Central memory CD4-positive, alpha-beta T cell (primary cell): ENCODE measurements at regions not wholly inside any gene's neighbourhood (a gene's known extent, or its start where the extent isn't known, plus 50 kb on each side); places are given as distances from the start of the nearest gene placed in this dataset.
"Not testable (repeated sequence)": the region's sequence is repeated elsewhere in the genome, so short reads cannot be mapped to it uniquely, and the experiment has no call there.

Experiments used
- DNase-seq: peaks from one replicate; pipeline ENCODE4 v3.0.0; 2022

DNA sequence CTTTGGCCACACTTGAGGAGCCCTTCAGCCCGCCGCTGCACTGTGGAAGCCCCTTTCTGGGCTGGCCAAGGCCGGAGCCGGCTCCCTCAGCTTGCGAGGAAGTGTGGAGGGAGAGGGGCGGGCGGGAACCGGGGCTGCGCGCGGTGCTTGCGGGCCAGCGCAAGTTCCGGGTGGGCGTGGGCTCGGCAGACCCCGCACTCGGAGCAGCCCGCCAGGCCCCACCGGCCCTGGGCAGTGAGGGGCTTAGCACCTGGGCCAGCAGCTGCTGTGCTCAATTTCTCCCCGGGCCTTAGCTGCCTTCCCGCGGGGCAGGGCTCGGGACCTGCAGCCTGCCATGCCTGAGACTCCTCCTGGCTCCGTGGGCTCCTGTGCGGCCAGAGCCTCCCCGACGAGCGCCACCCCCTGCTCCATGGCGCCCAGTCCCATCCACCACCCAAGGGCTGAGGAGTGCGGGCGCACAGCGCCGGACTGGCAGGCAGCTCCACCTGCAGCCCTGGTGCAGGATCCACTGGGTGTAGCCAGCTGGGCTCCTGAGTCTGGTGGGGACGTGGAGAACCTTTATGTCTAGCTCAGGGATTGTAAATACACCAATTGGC, 129.2 kb downstream of the MRPL14 start:
- not testable (repeated sequence) for DNase-seq

DNA sequence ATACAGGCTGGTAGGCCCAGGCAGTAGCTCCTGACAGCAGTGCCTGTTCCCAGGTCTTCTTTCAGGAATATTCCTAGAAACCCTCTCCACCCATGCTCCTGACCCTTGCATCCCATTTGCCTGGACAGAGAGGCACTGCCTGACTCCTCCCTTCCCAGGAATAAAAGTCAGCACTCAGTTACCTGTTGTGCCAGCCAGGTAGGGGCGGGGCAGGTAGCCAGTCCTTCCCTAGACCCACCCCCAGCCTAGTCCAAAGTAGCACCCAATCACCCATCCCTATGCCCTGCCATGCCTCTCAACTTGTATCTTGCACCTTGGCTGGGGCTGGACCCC, 129.9 kb downstream of the MRPL14 start:
- no peak for DNase-seq

DNA sequence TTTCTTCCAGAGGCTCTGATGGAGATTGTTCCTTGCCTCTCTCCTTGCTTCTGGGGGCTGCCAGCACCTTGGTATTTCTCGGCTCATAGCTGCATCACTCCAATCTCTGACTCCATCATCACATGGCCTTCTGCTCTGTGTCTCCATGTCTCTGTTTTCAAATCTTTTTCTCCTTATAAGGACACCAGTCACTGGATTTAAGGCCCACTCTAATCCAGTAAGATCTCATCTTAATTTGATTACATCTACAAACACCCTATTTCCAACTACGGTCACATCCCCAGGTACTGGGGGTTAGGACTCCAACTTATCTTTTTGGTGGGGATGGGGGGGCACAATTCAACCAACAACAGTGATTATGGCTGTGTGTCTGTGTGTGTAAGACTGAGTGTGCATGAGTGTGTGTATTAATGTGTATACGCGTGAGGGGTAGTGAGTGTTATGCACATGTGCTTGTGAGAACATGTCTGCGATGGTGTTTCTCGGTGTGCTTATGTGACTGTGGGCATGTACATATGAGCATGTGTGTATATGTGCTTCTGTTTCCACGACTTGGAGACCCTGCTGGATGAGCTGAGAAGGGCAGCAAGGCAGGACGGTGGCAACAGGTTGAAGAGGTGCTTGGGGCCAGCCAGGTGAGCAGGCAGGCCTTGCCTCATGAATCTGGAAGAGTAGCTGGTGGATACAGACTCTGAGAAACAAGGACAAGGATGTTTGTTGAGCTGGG, 130.5 kb downstream of the MRPL14 start:
- DNase-seq = no peak

DNA sequence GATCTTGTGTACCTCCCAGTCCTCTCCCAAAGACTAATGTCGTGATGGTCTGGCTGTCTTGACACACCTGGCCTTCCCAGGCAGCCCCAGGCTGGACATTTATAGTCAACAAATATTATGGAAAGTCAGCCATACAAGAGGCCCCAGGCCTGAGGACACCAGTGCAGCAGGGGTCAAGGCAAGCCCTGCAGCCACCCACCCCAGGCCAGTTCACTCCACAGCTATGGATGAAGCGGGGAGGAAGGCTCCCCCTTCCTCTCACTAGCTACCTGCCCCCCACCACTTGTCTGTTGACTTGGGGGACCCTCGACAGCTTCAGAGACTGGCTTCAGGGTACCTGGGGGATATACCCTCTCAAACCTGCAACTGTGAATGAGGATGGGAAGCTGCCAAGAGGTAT, 132.1 kb downstream of the MRPL14 start:
- no peak for DNase-seq

DNA sequence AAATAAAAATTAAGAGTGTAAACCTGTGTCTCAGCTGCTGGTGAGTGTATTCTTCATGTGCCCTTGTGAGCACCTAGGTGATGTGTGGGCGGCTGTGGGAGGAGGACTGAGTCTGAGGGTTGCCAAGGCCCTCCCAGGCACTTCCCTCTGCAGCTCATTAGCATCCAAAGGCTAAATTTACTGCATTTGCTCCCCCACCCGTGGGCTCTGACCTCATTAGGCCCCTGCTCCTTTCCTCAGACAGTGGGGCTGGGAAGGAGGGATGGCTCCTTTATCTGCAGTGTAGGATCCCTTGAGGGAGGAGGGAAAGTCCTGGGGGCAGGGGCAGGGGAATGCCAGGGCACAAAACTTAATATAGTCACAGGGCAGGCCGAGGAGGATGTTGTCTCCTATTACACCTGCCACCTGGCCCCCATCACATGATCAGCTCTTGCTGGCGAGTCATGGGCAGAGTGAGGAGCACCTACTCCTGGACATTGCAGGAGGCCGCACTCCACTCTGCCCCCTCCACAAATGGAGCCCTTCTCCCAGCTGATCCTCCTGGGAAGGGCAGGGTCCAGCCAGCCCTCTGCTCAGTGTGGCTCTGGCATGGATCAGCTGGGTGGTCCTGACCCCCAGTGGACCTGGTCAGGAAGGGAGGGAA, 133.2 kb downstream of the MRPL14 start:
- DNase-seq = no peak

DNA sequence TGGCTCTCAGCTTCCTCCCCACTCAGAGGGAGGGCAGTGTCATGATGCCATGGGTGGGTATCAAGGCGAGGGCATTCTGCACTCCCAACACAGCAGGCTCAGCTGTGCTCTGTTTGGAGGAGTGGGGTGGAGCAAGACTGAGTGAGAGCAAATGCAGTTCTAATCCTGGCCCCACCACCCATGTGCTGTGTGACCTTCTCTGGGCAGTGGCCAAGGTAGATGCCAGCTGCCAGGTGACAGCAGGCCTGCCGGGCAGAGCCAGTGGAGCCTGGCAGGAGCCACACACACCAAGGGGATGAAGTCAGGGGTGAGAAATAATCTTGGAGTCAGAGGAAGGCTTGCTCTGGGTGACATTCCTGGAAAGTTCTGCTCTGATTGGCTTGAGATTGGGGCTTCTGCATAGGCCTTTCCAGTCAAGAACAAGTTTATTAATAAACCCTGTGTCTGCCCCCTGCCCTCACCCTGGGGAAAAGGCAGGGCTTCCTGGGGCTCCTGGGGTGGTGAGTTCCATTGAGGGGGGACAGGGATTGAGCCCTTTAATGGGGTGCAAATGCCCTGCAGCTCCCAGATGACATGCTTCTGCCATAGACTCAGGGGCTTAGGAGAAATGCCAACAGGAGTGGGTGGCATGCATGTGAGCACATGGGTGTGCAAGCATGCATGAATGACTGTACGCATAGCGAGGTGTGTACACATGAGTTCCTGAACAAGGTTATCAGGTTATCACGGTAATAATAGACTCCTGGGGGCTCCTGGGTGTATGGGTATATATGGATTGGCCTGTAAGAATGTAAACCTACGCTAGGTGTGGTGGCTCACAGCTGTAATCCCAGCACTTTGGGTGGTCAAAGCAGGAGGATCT, 134.2 kb downstream of the MRPL14 start:
- DNase-seq = no peak

DNA sequence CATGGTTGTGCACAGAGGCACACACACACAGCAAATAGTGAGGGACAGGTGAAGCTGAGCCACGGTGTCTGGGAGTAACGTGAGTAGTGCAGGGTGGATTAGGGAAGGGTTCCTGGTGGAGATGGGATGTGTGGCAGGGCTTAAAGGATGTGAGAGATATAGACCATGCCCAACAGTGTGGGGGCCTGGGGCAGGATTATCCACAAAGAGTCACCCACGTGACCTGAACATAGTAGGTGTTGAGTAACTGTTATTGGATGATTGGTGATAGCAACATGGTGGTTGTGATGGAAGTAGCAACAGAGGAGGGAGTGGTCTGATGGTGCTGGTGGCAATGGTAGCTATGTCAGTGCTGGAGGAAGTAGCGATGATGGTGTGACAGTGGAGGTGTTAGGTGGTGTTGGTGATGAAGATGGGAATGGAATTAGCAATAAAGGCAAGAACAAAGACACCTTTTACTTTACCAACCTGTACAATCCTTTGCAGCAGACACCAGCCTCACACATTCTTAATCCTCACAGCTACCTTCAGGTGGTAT, 135.1 kb downstream of the MRPL14 start:
- DNase-seq = no peak

DNA sequence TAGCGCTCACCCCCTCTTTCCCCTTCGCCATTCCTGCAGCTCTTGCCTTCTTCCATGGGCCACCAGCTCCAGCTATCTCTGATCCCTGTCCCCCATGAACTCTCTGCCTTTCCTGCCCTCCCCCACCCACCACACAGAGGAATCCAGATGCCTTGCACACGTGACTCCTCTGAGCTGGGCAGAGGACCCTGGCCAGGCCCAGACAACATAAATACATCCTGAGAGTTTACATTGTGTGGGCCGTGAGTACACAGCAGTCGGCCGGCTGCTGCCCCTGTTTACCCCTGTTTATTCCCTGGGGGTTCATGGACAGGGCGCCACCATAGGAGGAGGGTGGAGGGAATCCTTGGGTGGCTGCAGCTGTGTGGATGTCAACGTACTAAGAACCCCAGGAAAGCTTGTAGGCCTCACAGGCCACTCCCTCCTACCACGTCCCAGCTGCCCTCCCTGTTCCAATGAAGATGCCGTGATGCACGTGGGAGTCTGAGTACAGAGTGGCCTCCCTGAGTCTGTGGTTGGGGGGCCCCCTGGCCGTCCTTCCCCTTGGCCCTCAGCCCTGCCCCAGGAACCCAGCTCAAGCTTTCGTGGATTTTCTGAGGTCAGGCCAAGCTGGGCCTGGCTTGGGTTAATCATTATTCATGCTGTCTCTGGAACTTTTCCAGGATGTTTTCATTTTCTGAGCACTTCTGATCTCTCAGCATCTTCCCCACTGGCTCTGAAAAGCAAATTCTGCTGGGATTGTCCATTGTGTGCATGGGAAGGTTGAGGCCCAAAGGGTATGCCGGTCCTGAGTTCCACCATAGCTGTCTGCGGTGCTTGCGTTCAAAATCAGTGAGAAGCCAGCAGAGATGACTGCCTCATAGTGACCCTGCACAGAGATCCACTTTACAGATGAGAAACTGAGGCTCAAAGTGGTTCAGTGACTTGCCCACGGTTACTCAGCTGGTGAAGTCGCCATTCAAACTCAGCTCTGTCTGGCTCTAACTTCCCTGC, 136.3 kb downstream of the MRPL14 start:
- DNase-seq = no peak

DNA sequence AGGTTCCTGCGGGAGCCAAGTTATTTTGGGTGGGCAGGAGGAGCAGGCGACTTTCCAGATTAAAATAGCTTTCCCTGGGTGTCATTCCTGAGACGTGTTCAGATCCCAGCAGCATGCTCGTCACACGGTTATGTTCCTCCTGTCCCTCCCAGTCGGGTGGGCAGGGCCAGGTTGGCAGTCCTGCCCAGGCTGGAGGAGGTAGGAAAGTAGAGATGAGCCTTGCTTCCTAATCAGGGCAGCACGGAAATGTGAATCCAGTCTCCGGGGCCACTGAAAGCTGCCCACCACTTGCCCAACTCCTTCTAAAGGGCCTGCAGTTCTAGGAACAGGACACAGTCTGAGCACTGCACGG, 137.0 kb downstream of the MRPL14 start:
- DNase-seq = no peak

DNA sequence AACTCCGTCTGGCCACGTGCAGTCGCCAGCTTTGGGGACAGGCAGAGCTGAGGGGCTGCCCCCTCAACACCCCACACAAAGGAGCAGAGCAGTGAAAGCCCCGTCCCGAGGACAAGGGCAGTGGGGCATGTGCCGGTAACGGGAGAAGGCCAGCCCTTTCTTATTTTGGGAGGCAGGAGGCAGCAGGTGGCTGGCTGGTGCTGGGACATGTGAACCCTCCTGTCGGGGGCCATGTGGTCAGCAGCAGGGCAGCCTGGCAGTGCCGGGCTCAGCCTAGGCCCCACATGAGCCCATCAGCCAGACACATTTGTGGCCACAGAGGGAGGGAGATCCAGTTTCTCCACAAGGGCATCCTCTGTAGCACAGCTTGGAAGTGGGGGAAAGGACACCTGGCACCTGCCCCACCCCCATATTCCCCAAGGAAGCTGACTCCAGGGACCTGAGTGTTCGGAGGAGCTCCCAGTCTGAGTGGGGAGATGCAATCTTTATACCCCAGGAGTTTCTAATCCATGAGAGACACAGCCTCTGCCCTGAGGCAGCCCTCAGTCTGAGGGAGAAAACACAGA, 137.6 kb downstream of the MRPL14 start:
- no peak for DNase-seq

DNA sequence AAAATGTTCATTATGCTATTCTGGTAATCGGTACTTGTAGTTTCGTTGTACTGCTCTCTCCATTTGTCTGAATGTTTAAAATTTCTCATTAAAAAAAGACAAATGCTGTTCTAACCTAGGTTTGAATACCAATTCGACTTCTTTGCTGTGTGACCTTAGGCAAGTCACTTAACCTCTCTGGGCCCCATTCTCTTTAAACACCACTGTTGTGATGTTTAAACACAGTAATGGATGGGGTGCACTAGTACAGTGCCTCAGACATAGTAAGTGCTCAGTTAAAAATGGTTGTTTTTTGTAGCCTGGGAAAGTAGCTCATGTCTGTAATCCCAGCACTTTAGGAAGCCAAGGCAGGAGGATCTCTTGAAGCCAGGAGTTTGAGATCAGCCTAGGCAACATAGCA, 138.5 kb downstream of the MRPL14 start:
- no peak for DNase-seq

DNA sequence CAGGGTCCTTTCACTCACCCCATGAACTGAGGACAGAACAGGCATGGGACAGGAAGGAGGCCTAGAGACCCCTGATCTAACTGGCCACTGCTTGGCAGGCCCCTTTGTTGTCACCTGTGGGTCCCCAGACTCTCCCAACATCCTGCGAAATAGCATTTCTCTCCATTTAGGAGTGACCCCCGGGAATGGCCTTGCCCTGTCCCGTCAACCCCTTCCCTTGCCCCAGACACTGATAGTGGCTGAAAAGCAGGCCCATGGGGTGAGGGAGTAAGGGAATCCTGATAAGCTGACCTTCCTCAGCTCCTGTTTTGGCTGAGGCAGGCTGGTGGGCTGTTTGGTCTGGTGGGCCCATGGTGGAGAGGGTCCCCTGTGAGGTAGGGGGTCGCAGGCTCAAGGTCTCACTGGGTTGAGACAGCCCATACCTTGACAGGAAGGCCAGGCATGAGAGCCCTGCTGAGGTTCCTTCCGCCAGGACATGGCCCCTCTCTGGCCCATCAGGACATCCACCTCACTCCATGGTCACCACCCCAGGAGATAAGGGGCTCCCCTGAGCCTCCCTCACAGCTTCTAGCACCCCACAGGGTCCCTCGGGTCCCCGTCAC, 139.3 kb downstream of the MRPL14 start:
- no peak for DNase-seq

DNA sequence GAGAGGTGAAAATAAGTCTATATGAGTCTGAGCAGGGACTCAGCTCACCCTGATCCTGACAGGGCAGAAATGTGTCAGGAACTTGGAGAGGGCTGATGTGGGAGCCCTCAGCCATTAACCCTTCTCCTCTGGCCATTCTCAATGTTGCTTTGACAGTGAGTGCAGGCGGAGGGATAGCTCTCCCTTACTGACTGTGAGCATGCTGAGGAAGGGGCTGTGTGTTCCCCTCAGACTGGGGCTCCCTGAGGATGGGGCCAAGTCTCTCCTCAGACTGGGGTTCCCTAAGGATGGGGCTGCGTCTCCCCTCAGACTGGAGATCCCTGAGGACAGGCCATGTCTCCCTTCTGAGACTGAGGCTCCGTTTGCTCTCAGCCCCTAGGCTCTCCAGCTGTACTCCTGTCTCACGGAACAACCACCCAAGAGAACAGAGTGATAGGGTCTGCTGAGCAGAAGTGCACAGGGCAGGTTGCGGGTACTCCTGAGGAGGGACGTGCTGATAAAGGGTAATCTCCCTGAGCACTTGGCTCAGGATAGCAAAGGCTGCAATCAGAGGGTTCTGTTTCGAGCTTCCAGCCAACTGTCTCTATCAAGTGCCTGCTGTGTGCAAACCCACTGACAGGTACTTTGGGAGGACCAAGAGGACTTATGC, 141.0 kb downstream of the MRPL14 start:
- DNase-seq = no peak

DNA sequence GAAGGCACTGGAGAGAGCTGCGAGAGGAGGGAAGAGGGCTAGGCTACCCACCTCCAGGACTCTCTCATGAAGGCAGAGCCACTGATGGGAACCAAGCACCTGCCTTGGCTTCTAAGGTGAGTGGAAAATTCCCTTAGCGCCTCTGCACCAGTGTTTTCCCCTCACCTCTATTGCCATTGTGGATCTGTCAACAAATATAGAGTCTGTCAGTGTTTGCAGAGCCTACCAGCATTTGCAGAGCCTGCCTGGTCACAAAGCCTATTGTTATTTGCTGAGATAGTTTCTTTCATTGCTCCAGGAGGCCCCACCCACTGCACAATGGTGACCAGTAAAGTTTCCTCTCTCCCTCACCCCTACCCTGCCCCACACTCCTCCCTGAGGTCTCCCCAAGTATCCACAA, 141.9 kb downstream of the MRPL14 start:
- no peak for DNase-seq

DNA sequence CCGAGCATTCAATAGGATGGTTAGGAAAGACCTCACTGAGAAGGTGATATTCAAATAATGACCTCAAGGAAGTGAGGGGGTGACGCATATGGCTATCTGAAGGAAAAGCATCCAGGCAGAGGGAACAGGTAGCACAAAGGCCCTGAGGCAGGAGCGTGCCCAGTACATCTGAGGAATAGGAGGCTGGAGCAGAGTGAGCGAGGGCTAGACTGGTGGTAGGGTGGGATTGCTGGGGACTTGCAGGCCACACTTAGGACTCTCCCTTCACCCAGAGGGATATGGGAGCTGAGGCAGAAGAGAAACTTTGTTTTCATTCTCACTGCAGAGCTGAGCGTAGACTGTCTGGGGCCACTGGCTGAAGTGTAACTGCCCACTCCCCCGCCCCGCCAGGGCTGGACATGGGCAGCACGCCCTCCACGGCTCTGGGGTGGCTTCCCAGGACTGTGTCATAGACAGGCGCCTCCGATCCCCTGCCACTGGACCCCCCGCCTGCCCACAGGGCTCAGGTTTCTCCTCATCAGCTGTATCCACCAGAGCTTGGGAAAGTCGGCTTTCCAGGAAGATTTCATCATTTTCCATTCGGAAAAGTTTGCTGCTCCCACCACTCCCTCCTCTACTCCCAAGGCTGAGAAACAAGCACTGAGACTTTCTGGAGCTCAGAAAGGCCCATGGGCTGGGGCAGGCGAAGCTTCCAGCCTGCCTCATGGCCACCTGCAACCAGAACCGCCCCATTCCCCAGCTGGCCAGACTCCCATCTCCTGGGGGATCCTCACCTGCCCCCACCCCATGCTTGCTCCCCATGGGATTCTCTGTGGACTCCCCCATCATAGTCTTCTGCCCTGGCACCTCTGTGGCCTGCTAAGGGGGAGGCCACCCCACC, 142.6 kb downstream of the MRPL14 start:
- no peak for DNase-seq

DNA sequence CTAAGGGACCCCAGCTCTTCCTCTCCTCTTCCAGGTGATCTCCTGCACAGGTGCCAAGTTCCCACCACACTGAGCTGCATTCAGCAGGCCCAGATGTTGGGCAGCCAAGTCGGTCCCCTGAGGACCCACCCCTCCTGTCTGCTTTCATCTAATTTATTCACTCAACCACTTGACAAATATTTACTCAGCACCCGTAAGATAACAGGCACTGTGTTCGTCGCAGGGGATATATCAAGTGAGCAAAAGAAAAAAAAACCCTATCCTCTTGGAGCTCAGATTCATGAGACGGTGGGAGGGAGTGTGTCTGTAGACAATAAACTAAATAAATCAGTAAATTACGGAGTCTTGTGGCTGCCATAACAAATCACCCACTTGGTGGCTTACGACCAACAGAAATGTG, 143.6 kb downstream of the MRPL14 start:
- DNase-seq = no peak

DNA sequence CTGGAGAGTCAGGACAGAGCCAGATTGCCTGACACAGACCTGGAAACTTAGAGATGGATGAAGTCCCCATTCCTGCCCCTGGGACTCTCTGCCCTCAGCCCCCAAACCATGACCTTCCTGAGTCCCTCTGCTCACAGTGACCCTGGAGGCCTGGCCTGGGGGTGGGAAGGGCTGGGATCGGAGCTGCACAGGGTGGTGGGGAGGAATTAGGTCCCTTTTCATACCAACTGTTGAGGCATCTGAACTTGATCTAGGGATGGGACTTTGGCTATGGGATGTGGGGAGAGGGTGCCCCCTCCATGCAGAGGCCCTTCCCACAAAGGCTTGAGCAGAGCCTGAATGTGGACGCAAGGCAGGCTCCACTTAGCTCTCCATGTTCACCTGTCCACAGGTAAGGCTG, 144.1 kb downstream of the MRPL14 start:
- DNase-seq = no peak

DNA sequence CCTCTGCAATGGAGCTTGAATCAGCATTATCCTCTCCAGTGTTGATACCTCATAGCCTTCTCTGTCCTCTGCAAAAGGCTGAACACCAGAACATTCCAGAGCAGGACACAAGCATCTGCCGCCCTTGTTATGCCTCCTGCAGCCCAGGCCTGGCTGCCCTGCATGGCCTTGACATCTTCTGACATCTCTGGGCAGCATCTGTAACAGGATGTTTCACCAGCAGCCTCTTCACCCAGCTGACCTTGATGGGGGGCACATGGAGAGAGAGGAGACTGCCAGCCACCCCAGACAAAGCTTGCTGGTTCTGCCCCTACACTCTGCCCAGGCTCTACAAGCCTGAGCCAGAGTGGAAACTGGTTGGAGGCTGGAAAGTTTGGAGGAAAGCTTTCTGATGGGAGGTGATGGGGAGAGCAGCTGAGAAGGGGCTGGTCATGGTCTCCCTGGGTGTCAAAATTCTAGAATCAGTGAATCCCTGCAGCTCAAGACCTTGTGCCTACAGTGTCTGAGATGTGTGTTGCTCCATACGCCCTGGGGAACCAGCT, 145.1 kb downstream of the MRPL14 start:
- DNase-seq = no peak

DNA sequence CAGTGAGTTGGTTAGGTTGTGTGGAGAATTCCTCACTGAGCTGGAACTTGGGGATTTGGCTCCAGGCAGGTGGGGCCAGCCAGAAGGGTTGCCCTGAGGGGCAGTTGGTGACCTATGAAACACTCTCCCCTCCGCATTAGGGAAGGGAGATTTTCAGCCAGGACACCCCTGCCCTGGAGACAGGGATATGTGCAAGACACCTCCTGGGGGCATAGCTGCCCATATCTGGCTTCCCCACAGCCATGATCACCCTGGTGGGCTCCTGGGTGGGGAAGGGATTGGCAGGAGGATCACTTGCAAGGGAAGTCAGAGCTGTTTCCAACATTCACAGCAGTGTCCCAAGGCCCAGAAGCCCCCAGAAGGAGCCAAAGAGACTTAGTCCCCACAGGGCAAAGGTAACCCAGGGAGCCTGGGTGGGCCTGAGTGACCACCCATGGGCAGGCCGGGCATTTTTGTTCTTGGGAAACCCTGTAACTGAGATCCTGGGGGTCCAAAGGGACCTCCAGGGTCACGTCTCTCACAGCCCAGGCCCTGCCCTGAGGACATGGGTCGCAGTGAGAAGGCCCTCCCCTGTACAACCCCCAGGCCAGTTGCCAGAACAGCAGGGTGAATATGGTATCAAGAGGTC, 145.8 kb downstream of the MRPL14 start:
- DNase-seq = no peak
